HUES6 (cell line): ENCODE measurements at regions not wholly inside any gene's neighbourhood (a gene's known extent, or its start where the extent isn't known, plus 50 kb on each side); places are given as distances from the start of the nearest gene placed in this dataset.
A peak's percentile ranks its signal among the peaks of the same experiment; 100 is the strongest.
"Not testable (repeated sequence)": the region's sequence is repeated elsewhere in the genome, so short reads cannot be mapped to it uniquely, and the experiment has no call there.

ENCODE experiments used
- H3K27ac ChIP-seq: 2 replicates; pipeline ENCODE4 v1.7.0; 2013; ENCODE audit warnings: low read depth, mild to moderate bottlenecking, low read length, inconsistent platforms
- H3K27me3 ChIP-seq: 2 replicates; pipeline ENCODE4 v1.6.1; 2013; ENCODE audit warnings: low read length; ENCODE audit not compliant: control insufficient read depth, insufficient read depth
- H3K36me3 ChIP-seq: 2 replicates; pipeline ENCODE4 v1.6.1; 2013; ENCODE audit warnings: low read length; ENCODE audit not compliant: control insufficient read depth, insufficient read depth
- H3K4me1 ChIP-seq: 2 replicates; pipeline ENCODE4 v1.6.1; 2013; ENCODE audit warnings: low read length; ENCODE audit not compliant: control insufficient read depth, insufficient read depth
- H3K4me3 ChIP-seq: 2 replicates; pipeline ENCODE4 v1.5.1; 2013; ENCODE audit warnings: low read depth, low read length
- H3K9ac ChIP-seq: one replicate; pipeline ENCODE4 v1.6.1; 2013; ENCODE audit warnings: mild to moderate bottlenecking, low read length
- H3K9me3 ChIP-seq: 2 replicates; pipeline ENCODE4 v1.6.1; 2013; ENCODE audit warnings: low read depth, low read length; ENCODE audit not compliant: control insufficient read depth, insufficient read depth

DNA sequence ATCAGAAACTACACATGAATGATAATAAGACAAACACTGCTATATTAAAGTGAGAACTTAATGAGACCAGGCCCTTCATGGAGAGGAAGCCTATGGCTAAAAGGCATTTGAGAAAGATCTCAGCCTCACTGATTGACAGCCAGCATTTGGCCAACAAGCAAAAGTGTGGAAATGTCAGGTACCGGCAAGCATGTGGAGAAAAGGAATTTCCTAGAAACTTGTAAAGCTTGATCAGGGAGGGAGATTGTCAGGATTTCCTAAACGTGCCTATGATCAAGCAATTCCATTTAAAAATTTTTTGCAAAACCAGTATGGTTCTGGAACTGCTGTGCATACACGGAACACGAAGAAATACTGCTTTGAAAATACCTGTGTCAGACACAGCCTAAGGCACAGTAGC is 220.3 kb upstream of the ATP10A start:
- Histone ChIP-seq H3K4me3 (no peak overlapping the region), H3K9me3 (no peaks in the 10 kb centered on the region), H3K9ac (no peak overlapping the region), H3K4me1 (peaks cover 15% of the 10 kb centered on the region), H3K27ac (no peak overlapping the region), H3K36me3 (no peaks in the 10 kb centered on the region), H3K27me3 (no peaks in the 10 kb centered on the region)

DNA sequence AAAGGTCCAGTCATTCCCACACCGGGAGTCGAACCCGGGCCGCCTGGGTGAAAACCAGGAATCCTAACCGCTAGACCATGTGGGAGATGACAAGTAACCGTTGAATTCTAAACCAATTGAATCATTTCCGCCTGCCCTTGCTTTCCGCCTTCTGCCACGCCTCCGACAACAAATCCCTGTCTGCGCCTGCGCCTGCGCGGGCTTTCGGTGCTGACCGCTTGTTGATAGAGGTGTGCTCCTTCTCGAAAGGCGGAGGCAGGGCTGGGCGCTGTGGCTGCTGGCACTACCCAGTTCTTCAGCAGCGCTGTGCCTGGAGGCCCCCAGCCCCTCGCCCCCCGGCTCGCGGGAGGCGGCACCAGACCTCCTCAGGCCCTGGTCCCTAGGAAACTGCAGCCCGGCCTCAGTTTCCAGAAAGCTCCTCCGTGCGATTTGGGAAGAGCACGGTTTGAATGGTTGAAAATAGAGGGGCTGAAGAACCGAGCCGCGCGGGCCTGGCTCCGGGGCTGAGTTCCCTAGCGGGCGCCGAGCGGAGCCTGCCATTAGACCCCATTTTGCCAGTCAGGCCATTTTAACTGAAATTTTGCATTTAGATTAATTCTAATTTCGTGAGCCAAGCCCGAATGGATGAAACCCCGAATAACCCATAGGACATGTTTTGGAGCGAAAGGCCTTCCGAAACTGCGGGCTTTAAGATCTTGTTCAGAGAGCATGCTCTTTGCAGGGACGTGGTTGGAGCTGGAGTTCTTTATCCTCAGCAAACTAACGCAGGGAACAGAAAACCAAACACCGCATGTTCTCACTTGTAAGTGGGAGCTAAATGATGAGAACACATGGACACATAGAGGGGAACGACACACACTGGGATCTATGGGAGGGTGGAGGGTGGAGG is 219.3 kb upstream of the ATP10A start:
- H3K27ac ChIP-seq, result peak overlapping the region; percentile 63

DNA sequence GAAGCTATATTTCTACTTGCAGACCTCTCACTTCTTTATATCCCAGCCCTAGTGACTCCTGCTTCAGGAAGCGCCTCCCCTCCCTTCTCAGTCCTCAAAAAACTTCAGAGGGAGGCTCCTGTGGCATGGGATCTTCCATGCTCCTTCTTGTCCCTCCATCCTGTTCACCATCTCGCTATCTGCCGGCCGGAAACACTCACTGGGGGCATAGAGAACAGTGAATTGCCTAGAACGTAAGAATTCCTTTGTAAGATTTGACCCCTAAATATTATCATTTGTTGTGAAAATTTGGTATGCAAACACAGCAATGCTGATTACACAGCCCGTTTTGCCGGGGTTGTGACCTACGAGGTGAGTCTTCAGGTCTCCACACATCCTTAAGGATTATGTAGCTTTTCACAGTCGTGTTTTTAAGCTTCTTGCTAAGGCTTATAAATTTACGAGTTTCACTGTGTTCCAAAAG is 218.7 kb upstream of the ATP10A start:
- Histone ChIP-seq H3K27ac (no peak overlapping the region), H3K4me3 (peak overlapping the region; percentile 64), H3K9ac (no peak overlapping the region)

More for the DNA sequence above, 219.3 kb upstream of the ATP10A start:
- H3K4me3 ChIP-seq, result peak overlapping the region; percentile 78
- no peaks in the 10 kb centered on the region for H3K36me3 ChIP-seq
- H3K27me3 ChIP-seq, result no peaks in the 10 kb centered on the region
- peak overlapping the region; percentile 77 for H3K9ac ChIP-seq
- no peaks in the 10 kb centered on the region for H3K9me3 ChIP-seq
- peaks cover 15% of the 10 kb centered on the region for H3K4me1 ChIP-seq

DNA sequence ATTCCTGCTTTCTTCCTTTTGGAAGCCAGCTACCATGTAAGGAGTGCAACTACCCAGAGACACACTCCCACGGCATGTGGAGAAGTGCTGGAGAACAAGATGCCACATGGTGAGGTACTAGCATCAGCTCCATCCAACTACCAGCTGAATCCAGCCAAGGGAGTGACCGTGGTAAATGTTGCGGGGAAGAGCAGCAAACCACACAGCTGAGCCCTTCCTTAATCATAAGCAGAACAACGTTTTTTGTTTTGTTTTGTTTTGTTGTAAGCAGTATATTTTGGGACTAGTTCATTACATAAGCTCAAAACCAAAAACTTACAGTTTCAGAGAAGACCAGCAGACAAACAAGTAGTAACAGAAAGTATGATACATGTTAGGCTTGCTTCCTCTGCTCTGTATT is 212.6 kb upstream of the ATP10A start:
- H3K36me3 ChIP-seq, result no peaks in the 10 kb centered on the region
- H3K4me3 ChIP-seq, result no peak overlapping the region
- H3K27me3 ChIP-seq, result no peaks in the 10 kb centered on the region
- peaks cover 14% of the 10 kb centered on the region; the same call in 1 of the 2 replicates for H3K9me3 ChIP-seq
- no peak overlapping the region for H3K27ac ChIP-seq
- H3K4me1 ChIP-seq, result no peaks in the 10 kb centered on the region
- H3K9ac ChIP-seq, result no peak overlapping the region

More for the DNA sequence above, 218.7 kb upstream of the ATP10A start:
- Histone ChIP-seq H3K27me3 (no peaks in the 10 kb centered on the region), H3K36me3 (no peaks in the 10 kb centered on the region), H3K9me3 (no peaks in the 10 kb centered on the region), H3K4me1 (peaks cover 15% of the 10 kb centered on the region)

DNA sequence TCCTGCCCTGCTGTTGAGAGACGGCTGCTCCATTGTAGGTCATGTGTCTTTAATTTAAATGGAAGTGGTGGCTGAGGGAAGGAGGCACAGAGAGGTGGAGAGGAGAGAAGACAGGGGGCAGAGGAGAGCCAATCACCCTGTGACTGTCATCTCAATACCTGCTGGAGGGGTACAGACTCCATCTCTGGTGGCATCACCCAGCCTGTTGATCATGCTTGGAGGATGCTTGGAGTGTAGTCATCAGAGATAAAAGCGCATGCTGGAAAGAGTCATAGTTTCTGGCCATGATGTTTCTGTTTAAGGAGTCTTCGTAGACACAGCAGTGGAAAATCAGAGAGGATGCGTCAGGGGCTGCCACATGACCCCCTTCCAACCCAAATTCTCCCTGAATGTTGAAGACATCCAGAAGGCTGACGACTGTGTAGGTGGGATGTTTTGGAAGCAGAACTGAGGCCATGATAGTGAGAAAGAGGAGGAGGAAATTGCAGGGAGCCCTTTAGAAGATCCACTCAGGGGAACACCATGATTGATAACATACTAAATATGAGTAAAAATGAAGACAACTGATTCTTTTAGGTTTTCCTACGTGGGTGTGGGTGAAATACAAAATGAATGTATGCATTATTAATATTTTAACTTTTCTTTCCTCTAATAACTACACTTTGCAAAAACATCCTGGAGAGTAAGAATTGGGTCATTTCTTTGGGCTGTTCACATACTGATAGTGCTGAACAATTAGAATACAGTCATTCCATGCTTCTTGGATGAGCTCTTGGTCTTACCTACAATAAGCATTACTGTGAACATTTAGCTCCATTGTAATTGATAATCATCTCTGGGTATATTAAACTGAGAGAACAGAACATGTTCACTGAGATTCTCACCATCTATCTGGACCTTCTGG is 210.6 kb upstream of the ATP10A start:
- H3K4me3 ChIP-seq, result no peak overlapping the region
- H3K9me3 ChIP-seq, result peaks cover 14% of the 10 kb centered on the region; the same call in 1 of the 2 replicates
- no peaks in the 10 kb centered on the region for H3K4me1 ChIP-seq
- no peaks in the 10 kb centered on the region for H3K27me3 ChIP-seq
- H3K9ac ChIP-seq, result no peak overlapping the region
- no peak overlapping the region for H3K27ac ChIP-seq
- no peaks in the 10 kb centered on the region for H3K36me3 ChIP-seq

DNA sequence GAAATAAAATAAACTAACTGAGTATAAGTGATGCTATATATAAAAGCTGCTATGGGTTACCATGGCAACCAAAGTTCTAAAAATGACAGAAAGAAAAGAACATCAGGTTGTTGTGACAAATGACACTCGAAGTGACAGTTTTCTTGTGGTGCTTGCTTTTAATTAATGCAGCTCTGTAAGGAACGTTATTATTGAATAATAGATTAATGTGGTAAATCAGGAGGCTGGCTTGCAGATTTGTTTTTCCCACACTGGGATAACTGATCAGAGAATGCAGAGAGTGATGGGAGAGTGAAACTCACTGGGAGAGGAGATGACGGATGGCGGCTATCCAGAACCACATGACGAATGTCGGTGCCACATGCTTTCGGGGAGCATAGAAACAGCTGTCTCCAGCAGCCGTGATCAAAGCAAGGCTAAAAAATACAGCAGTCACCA is 207.0 kb upstream of the ATP10A start:
- H3K27me3 ChIP-seq, result no peaks in the 10 kb centered on the region
- no peaks in the 10 kb centered on the region for H3K36me3 ChIP-seq
- H3K27ac ChIP-seq, result no peak overlapping the region
- no peak overlapping the region for H3K9ac ChIP-seq
- no peak overlapping the region for H3K4me3 ChIP-seq
- peaks cover 3% of the 10 kb centered on the region; the same call in 1 of the 2 replicates for H3K9me3 ChIP-seq
- H3K4me1 ChIP-seq, result no peaks in the 10 kb centered on the region

DNA sequence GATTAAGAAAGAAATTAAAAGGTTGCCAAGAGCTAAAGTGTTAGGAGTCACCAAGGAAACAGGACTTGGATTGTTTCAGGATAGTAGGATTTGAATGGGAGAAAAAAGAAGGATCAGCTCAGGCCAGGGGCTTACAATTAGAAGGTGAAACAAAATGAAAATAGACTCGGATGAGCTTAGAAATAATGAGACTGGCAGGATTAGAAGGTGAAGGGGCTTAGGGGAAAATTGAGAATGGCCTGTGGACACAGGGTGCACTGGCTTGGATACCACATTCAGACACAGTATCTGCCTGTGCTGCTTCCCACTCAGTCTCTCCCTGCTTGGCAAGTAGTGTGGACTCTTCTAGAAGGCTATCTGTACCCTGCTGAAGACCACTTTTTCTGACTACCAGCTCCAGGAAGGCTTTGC is 206.1 kb upstream of the ATP10A start:
- Histone ChIP-seq H3K9me3 (0 out of 2 replicates have a peak, but pooled peaks cover 2% of the 10 kb centered on the region), H3K27ac (no peak overlapping the region), H3K4me3 (no peak overlapping the region), H3K27me3 (no peaks in the 10 kb centered on the region), H3K4me1 (no peaks in the 10 kb centered on the region), H3K36me3 (no peaks in the 10 kb centered on the region), H3K9ac (no peak overlapping the region)

DNA sequence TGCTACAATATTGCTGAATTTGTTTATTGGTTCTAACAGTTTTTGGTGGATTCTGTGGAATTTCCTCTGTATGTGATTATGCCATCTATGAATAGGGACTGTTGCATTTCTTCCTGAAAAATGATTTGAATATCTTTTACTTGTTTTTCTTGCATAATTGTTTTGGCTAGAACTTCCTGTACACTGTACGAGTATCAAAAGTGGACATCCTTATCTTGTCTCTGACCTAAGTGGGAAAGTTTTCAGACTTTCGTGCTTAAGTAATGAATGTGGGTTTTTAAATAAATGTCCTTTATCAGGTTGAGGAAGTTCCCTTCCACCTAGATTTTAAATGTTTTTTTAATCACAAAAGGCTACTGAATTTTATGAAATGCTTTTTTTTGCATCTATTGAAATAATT is 203.8 kb upstream of the ATP10A start:
- H3K4me3 ChIP-seq, result no peak overlapping the region
- no peaks in the 10 kb centered on the region for H3K27me3 ChIP-seq
- H3K9ac ChIP-seq, result no peak overlapping the region
- no peaks in the 10 kb centered on the region for H3K36me3 ChIP-seq
- no peaks in the 10 kb centered on the region for H3K4me1 ChIP-seq
- H3K27ac ChIP-seq, result no peak overlapping the region
- 0 out of 2 replicates have a peak, but pooled peaks cover 2% of the 10 kb centered on the region for H3K9me3 ChIP-seq

DNA sequence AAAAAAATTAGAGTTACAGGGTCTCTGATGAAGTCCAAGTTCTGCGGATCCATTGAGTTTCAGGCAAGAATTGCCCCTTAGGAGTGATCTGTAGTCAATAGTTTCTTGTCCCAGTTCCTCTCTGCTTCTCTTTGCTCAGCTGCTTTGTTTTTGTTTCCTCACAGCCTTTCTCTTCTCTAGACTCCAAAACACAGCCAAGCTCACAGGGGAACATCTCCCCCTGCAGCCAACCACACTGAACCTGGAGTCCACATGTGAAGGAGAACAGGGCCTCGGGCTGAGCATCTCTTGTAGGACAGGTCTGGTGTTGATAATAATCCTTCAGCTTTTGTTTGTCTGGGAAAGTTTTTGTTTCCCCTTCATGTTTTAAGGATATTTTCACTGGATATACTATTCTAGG is 202.6 kb upstream of the ATP10A start:
- no peaks in the 10 kb centered on the region for H3K36me3 ChIP-seq
- no peak overlapping the region for H3K9ac ChIP-seq
- H3K27me3 ChIP-seq, result no peaks in the 10 kb centered on the region
- no peaks in the 10 kb centered on the region for H3K4me1 ChIP-seq
- no peak overlapping the region for H3K27ac ChIP-seq
- no peaks in the 10 kb centered on the region for H3K9me3 ChIP-seq
- no peak overlapping the region for H3K4me3 ChIP-seq

DNA sequence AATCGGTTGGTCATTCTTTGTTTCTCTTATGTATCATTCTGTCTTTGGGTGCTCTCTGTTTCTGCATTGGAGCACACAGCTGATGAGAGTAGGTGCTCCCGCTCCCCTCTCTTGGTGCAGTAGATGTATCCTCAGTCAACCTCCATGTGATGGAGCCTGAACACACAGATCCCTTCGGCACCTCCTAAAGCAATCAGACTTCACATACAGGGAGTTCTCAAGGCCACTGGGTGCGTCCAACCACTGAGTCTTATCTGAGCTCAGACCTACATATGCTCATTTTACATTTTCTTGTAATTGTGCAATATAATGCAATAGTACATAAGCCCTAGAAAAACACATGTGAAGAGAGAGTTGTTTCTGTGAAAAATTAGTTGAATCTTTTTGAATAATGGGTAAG is 198.1 kb upstream of the ATP10A start:
- Histone ChIP-seq H3K27me3 (no peaks in the 10 kb centered on the region), H3K27ac (no peak overlapping the region), H3K4me3 (no peak overlapping the region), H3K9ac (no peak overlapping the region), H3K9me3 (peaks cover 8% of the 10 kb centered on the region), H3K36me3 (no peaks in the 10 kb centered on the region), H3K4me1 (no peaks in the 10 kb centered on the region)

DNA sequence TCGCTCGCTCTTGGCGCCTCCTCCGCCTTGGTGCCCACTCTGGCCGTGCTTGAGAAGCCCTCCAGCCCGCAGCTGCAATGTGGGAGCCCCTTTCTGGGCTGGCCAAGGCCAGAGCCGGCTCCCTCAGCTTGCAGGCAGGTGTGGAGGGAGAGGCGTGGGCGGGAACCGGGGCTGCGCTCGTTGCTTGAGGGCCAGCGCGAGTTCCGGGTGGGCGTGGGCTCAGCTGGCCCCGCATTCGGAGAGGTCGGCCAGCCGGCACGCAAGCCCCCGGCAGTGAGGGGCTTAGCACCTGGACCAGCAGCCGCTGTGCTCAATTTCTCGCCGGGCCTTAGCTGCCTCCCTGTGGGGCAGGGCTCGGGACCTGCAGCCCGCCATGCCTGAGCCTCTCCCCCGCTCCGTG is 193.6 kb upstream of the ATP10A start:
- H3K4me3 ChIP-seq, H3K4me1 ChIP-seq, H3K36me3 ChIP-seq, H3K9me3 ChIP-seq, H3K27ac ChIP-seq, H3K9ac ChIP-seq, H3K27me3 ChIP-seq: not testable (repeated sequence)
